ENCODE measurements at regions not wholly inside any gene's neighbourhood (a gene's known extent, or its start where the extent isn't known, plus 50 kb on each side); places are given as distances from the start of the nearest gene placed in this dataset.

GRCh38 chr13:111971891-111972780 lies 94.8 kb upstream of the SOX1 start:
- ChIA-PET POLR2A (no interaction called here), CTCF (no interaction called here)
- Histone ChIP-seq H3K27me3 (ENCODE audit: control insufficient read depth, insufficient read depth, low read length) (no peaks in the 10 kb centered on the region), H3K4me3 (ENCODE audit: low read depth, low read length) (no peak overlapping the region), H3K36me3 (ENCODE audit: control insufficient read depth, insufficient read depth, low read length) (no peaks in the 10 kb centered on the region)
- no peak for TF ChIP-seq CTCF (IDR thresholded peaks at IDR 0.05; ENCODE audit: insufficient read depth, low read depth, low read length)
- DNase-seq (ENCODE audit: low read depth): no peak

GRCh38 chr13:111973186-111973585 lies 93.8 kb upstream of the SOX1 start:
- TF ChIP-seq CTCF (IDR thresholded peaks at IDR 0.05; ENCODE audit: insufficient read depth, low read depth, low read length): no peak
- Histone ChIP-seq H3K4me3 (ENCODE audit: low read depth, low read length) (no peak overlapping the region), H3K36me3 (ENCODE audit: control insufficient read depth, insufficient read depth, low read length) (no peaks in the 10 kb centered on the region), H3K27me3 (ENCODE audit: control insufficient read depth, insufficient read depth, low read length) (no peaks in the 10 kb centered on the region)
- POLR2A ChIA-PET: no interaction called here
- DNase-seq (ENCODE audit: low read depth): no peak
- CTCF ChIA-PET: no interaction called here

- no peaks in the 10 kb centered on the region for H3K36me3 ChIP-seq (ENCODE audit: control insufficient read depth, insufficient read depth, low read length)
- CTCF ChIA-PET: no interaction called here
- POLR2A ChIA-PET: no interaction called here
- no peak overlapping the region for H3K4me3 ChIP-seq (ENCODE audit: low read depth, low read length)
- no peak for DNase-seq (ENCODE audit: low read depth)
- no peak for TF ChIP-seq CTCF (IDR thresholded peaks at IDR 0.05; ENCODE audit: insufficient read depth, low read depth, low read length)
- H3K27me3 ChIP-seq (ENCODE audit: control insufficient read depth, insufficient read depth, low read length): no peaks in the 10 kb centered on the region
Measured at GRCh38 chr13:111973605-111974340, 93.2 kb upstream of the SOX1 start.

GRCh38 chr13:111974341-111974640 lies 92.7 kb upstream of the SOX1 start:
- no peak for DNase-seq (ENCODE audit: low read depth)
- POLR2A ChIA-PET: no interaction called here
- TF ChIP-seq CTCF (IDR thresholded peaks at IDR 0.05; ENCODE audit: insufficient read depth, low read depth, low read length): no peak
- Histone ChIP-seq H3K4me3 (ENCODE audit: low read depth, low read length) (no peak overlapping the region), H3K27me3 (ENCODE audit: control insufficient read depth, insufficient read depth, low read length) (no peaks in the 10 kb centered on the region), H3K36me3 (ENCODE audit: control insufficient read depth, insufficient read depth, low read length) (no peaks in the 10 kb centered on the region)
- CTCF ChIA-PET: no interaction called here

- TF ChIP-seq CTCF (IDR thresholded peaks at IDR 0.05; ENCODE audit: insufficient read depth, low read depth, low read length): no peak
- no peak overlapping the region for H3K4me3 ChIP-seq (ENCODE audit: low read depth, low read length)
- ChIA-PET POLR2A (no interaction called here), CTCF (no interaction called here)
- DNase-seq (ENCODE audit: low read depth): no peak
- H3K27me3 ChIP-seq (ENCODE audit: control insufficient read depth, insufficient read depth, low read length): no peaks in the 10 kb centered on the region
- H3K36me3 ChIP-seq (ENCODE audit: control insufficient read depth, insufficient read depth, low read length): no peaks in the 10 kb centered on the region
Measured at GRCh38 chr13:111975539-111976473, 91.1 kb upstream of the SOX1 start.

Measured in BJ (cell line).